ENCODE measurements at regions not wholly inside any gene's neighbourhood (a gene's known extent, or its start where the extent isn't known, plus 50 kb on each side); places are given as distances from the start of the nearest gene placed in this dataset.

DNA sequence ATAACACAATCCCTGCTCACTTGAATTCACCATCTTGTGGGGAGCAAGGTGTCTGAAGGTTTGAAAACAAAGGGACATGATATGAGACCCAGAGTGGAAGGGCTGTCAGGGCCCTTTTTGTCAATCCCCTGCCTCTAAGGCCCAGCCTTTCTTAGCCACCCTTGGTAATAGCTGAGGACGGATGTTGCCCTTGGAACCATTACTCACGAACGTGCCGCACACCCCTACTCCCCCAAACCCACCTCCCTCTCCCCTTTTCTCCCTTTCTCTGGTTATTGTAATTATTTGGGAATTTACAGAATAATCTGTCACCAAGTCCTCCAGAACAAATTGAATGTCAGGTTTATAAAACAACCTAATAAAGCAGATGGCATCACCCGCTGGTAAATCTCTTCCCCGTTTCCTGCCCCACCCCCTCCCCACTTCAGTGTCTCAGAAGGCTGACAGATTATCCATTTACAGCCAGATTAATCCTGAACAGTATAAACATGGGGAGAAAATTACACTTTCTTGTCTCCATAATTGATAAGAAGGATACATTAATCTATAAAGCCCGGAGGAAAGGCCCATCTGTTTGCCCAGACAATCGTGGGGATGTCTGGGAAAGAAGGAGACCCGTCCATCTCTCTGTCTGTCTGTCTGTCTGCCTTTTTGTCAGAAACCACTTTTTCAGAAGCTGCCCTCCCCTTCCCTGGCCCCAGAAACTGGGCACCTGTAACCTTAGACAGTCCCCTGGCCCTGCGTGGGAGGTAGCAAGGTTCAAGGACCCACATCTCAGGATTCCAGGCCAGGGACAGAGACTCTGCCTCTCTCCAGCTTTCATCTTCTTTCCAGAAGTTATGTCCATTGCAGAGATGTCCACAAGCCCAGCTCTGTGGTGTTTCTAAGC is 60.6 kb upstream of the CD34 start:
- Histone ChIP-seq H3K4me1 (no peaks in the 10 kb centered on the region), H3K36me3 (no peaks in the 10 kb centered on the region), H3K9me3 (no peaks in the 10 kb centered on the region), H3K27ac (peak overlapping the region in 1 of 4 donors; percentile 3), H3K27me3 (peaks cover 0 to 4% (median 0%) of the 10 kb centered on the region in 3 donors), H3K4me3 (no peak overlapping the region)
- DNase-seq, result no peak
- intact Hi-C loops (cut with DNase I), result no loop called here
- TF ChIP-seq POLR2A (IDR thresholded peaks at IDR 0.05) (no peak), POLR2AphosphoS5 (IDR thresholded peaks at IDR 0.05) (no peak), EP300 (IDR thresholded peaks at IDR 0.05) (no peak)
- TF ChIP-seq, protein P1, sequence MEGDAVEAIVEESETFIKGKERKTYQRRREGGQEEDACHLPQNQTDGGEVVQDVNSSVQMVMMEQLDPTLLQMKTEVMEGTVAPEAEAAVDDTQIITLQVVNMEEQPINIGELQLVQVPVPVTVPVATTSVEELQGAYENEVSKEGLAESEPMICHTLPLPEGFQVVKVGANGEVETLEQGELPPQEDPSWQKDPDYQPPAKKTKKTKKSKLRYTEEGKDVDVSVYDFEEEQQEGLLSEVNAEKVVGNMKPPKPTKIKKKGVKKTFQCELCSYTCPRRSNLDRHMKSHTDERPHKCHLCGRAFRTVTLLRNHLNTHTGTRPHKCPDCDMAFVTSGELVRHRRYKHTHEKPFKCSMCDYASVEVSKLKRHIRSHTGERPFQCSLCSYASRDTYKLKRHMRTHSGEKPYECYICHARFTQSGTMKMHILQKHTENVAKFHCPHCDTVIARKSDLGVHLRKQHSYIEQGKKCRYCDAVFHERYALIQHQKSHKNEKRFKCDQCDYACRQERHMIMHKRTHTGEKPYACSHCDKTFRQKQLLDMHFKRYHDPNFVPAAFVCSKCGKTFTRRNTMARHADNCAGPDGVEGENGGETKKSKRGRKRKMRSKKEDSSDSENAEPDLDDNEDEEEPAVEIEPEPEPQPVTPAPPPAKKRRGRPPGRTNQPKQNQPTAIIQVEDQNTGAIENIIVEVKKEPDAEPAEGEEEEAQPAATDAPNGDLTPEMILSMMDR (IDR thresholded peaks at IDR 0.05), result no peak
- WGBS, 2 donors, result 79 to 87% methylated on average over 10 of the region's 10 CpGs

DNA sequence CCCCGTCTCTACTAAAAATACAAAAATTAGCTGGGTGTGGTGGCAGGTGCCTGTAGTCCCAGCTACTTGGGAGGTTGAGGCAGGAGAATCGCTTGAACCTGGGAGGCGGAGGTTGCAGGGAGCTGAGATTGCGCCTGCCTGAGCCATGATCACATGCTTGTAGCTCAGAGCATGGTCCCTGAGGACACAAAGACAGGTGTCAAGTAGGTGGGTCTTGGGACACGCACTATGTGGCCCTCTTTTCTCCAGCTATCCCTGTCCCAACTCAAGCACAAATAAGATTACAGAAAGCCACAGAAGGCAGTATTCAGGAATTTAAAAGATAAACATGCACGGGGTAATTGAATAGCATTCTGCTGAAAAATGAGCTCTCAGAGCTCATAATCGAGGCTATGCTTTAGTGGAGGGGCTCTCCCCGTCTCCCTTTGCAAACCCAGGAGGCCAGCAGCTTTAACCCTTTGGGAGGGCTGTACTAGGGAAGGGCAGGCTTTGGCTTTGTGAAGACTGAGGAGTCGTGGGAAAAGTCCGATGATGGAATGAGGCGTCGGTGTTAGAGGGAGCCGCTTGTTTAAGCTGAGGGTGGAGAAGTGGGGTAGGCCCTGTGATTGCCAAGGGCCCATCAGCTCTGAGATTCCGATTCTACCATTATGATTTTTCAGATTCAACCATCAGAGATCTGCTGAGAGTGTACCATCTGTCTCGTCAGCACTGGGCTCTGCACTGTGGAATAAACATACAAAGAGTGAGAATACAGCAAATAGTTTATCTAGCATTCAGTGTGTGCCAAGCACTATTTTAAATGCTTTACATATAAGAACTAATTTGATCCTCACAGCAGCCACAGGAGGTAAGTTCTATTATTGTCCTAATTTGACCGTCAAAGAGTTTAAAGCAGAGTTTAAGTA is 59.7 kb upstream of the CD34 start:
- Histone ChIP-seq H3K4me3 (no peak overlapping the region), H3K36me3 (no peaks in the 10 kb centered on the region), H3K27ac (no peak overlapping the region), H3K27me3 (peaks cover 0 to 4% (median 0%) of the 10 kb centered on the region in 3 donors), H3K4me1 (no peaks in the 10 kb centered on the region), H3K9me3 (no peaks in the 10 kb centered on the region)
- no peak for DNase-seq
- 78 to 82% methylated on average over 16 of the region's 16 CpGs for WGBS, 2 donors
- TF ChIP-seq, protein P1 (IDR thresholded peaks at IDR 0.05), result no peak
- TF ChIP-seq POLR2A (IDR thresholded peaks at IDR 0.05) (no peak), EP300 (IDR thresholded peaks at IDR 0.05) (no peak), POLR2AphosphoS5 (IDR thresholded peaks at IDR 0.05) (no peak)
- intact Hi-C loops (cut with DNase I), result no loop called here

DNA sequence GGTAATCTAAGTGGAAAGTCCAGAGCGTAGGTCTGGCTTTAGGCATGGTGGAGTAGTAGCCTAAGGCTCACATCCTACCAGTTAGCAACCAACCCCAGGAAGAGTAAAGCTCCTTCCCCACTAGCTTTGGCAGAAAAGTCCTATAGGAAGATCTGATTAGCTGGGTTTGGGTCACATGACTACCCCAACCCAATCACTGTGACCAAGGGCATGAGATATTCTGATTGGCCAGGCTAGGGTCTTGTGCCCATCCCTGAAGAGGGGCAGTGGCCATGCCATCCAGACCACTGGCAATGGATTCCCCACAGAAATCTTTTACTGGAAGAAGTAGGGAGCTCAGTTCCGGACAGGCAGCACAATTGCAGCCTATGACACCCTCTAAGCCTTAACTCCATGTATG is 58.6 kb upstream of the CD34 start:
- intact Hi-C loops (cut with DNase I), result no loop called here
- H3K4me3 ChIP-seq, result no peak overlapping the region
- TF ChIP-seq POLR2A (IDR thresholded peaks at IDR 0.05), result no peak
- TF ChIP-seq EP300 (IDR thresholded peaks at IDR 0.05), result no peak
- TF ChIP-seq POLR2AphosphoS5 (IDR thresholded peaks at IDR 0.05), result no peak
- TF ChIP-seq, protein P1 (IDR thresholded peaks at IDR 0.05), result no peak
- no peaks in the 10 kb centered on the region for H3K36me3 ChIP-seq
- H3K4me1 ChIP-seq, result no peaks in the 10 kb centered on the region
- H3K27me3 ChIP-seq, result no peaks in the 10 kb centered on the region
- WGBS, 2 donors, result 97% methylated on average over 2 of the region's 2 CpGs
- no peak overlapping the region for H3K27ac ChIP-seq
- DNase-seq, result no peak
- H3K9me3 ChIP-seq, result no peaks in the 10 kb centered on the region

DNA sequence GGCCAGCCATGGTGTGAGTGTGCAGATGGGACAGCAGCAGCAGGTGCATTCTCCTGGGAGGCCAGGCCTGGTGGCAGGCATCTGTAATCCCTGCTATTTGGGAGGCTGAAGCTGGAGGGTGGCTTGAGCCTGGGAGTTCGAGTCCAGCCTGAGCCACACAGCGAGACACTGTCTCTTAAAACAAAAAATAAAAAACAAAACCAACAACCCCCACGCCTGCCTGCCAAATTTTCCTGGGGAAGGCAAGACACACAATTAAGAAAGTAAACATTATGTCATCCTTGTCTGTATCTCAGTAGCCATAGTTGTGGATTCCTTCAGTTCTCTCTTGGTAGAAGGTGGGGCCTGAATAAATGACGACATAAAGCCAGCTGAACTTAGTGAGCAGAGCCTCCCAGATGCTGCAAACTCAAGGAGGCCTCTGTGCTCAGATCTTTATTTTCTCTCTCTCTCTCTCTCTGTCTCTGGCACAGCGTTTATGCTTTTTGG is 57.6 kb upstream of the CD34 start:
- TF ChIP-seq POLR2AphosphoS5 (IDR thresholded peaks at IDR 0.05), result no peak
- TF ChIP-seq, protein P1 (IDR thresholded peaks at IDR 0.05), result no peak
- no peak for TF ChIP-seq EP300 (IDR thresholded peaks at IDR 0.05)
- TF ChIP-seq POLR2A (IDR thresholded peaks at IDR 0.05), result no peak
- Histone ChIP-seq H3K27me3 (no peaks in the 10 kb centered on the region), H3K4me1 (peaks cover 0 to 6% (median 6%) of the 10 kb centered on the region in 4 donors), H3K27ac (no peak overlapping the region), H3K36me3 (no peaks in the 10 kb centered on the region), H3K4me3 (no peak overlapping the region), H3K9me3 (no peaks in the 10 kb centered on the region)
- DNase-seq, result no peak
- 46 to 73% methylated on average over 5 of the region's 5 CpGs for WGBS, 2 donors
- intact Hi-C loops (cut with DNase I), result no loop called here

Data from sigmoid colon (tissue), 6 donors.